ENCODE measurements at regions not wholly inside any gene's neighbourhood (a gene's known extent, or its start where the extent isn't known, plus 50 kb on each side); places are given as distances from the start of the nearest gene placed in this dataset.

GRCh38 chr4:83171436-83172039 is 57.0 kb upstream of the PLAC8 start:
- no peak overlapping the region for H3K9ac ChIP-seq
- H3K79me2 ChIP-seq (ENCODE audit: low read depth), result no peaks in the 10 kb centered on the region
- TF ChIP-seq EZH2 (IDR thresholded peaks at IDR 0.05), result no peak
- TF ChIP-seq CTCF (IDR thresholded peaks at IDR 0.05), result no peak
- TF ChIP-seq EZH2phosphoT487 (IDR thresholded peaks at IDR 0.05), result no peak
- no peaks in the 10 kb centered on the region for H3K4me1 Mint-ChIP-seq
- H3K27ac Mint-ChIP-seq, result no peak overlapping the region
- DNase-seq (ENCODE audit: low spot score), result no peak
- no peaks in the 10 kb centered on the region for H3K9me3 ChIP-seq (ENCODE audit: low read depth)
- H4K20me1 ChIP-seq (ENCODE audit: low read depth), result no peaks in the 10 kb centered on the region
- no peak overlapping the region for H3K4me2 ChIP-seq
- no peaks in the 10 kb centered on the region for H3K36me3 Mint-ChIP-seq
- no peaks in the 10 kb centered on the region for H3K36me3 ChIP-seq
- peaks cover 2% of the 10 kb centered on the region for H3K9me3 Mint-ChIP-seq
- H2AFZ ChIP-seq (replicated peaks), result peak overlapping the region; percentile 77
- no peaks in the 10 kb centered on the region for H3F3A ChIP-seq (ENCODE audit: low read depth)
- H3K4me3 ChIP-seq, result no peak overlapping the region
- no peaks in the 10 kb centered on the region for H3K4me1 ChIP-seq
- H3K4me3 Mint-ChIP-seq, result no peak overlapping the region
- peaks cover 2% of the 10 kb centered on the region for H3K27me3 Mint-ChIP-seq (ENCODE audit: insufficient read depth, low read depth)
- H3K27me3 ChIP-seq, result no peaks in the 10 kb centered on the region
- H3K27ac ChIP-seq, result no peak overlapping the region

DNA sequence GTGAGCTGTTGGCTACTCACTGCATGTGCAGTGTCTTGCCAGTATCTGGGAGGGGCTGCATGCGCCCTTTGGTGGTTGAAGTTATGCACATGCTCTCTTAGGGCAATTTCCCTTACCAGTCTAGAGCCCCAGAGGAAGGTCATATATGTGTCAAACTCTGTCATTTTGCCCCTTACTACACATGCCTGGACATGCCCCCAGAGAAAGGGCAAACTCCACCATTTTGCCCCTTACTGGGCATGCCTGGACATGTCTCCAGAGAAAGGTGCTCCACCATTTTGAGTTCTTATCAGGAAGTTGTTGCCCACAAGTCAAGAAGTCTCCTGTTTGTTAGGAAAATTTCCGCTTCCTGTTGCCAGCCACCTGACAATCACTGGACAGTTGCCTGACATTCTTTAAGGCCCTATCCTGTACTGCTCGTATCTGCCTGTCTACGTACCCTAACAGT is 56.4 kb upstream of the PLAC8 start:
- Mint-ChIP-seq H3K9me3 (peaks cover 2% of the 10 kb centered on the region), H3K27me3 (ENCODE audit: insufficient read depth, low read depth) (peaks cover 2% of the 10 kb centered on the region), H3K4me3 (no peak overlapping the region), H3K27ac (no peak overlapping the region), H3K4me1 (no peaks in the 10 kb centered on the region), H3K36me3 (no peaks in the 10 kb centered on the region)
- no peaks in the 10 kb centered on the region for H3K36me3 ChIP-seq
- peak overlapping the region; percentile 77 for H2AFZ ChIP-seq (replicated peaks)
- H3K9me3 ChIP-seq (ENCODE audit: low read depth), result no peaks in the 10 kb centered on the region
- no peak overlapping the region for H3K27ac ChIP-seq
- H3K27me3 ChIP-seq, result no peaks in the 10 kb centered on the region
- H3F3A ChIP-seq (ENCODE audit: low read depth), result no peaks in the 10 kb centered on the region
- no peak for DNase-seq (ENCODE audit: low spot score)
- no peak for TF ChIP-seq EZH2phosphoT487 (IDR thresholded peaks at IDR 0.05)
- TF ChIP-seq CTCF (IDR thresholded peaks at IDR 0.05), result no peak
- no peak for TF ChIP-seq EZH2 (IDR thresholded peaks at IDR 0.05)
- no peaks in the 10 kb centered on the region for H3K4me1 ChIP-seq
- H3K9ac ChIP-seq, result no peak overlapping the region
- no peak overlapping the region for H3K4me2 ChIP-seq
- no peaks in the 10 kb centered on the region for H3K79me2 ChIP-seq (ENCODE audit: low read depth)
- no peaks in the 10 kb centered on the region for H4K20me1 ChIP-seq (ENCODE audit: low read depth)
- no peak overlapping the region for H3K4me3 ChIP-seq
